ENCODE measurements at regions not wholly inside any gene's neighbourhood (a gene's known extent, or its start where the extent isn't known, plus 50 kb on each side); places are given as distances from the start of the nearest gene placed in this dataset.

DNA sequence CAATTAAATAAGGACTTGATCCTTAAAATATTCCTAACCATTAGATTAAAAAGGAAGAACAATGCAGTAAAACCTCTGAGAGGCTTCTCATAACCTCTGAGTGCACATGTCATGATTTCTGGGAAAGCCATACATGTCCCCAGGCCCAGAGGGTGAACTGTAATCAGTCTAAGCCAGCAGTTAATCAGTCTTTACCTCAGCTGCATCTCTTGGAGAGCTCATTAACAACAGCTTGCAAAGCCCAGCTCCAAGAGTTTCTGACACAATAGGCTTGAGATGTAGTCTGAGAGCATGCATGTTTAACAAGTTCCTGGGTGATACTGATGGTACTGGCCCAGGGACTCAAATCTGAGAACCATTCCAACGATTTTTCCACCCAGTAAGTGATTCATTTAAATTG, 392.1 kb downstream of the DNAH5 start:
- no peaks in the 10 kb centered on the region for H3K9me3 ChIP-seq
- H3K4me1 ChIP-seq (ENCODE audit: control insufficient read depth in 1 of 2, low read depth in 2 of 2): no peaks in the 10 kb centered on the region
- H3K27ac ChIP-seq: no peak overlapping the region
- TF ChIP-seq, protein P1, sequence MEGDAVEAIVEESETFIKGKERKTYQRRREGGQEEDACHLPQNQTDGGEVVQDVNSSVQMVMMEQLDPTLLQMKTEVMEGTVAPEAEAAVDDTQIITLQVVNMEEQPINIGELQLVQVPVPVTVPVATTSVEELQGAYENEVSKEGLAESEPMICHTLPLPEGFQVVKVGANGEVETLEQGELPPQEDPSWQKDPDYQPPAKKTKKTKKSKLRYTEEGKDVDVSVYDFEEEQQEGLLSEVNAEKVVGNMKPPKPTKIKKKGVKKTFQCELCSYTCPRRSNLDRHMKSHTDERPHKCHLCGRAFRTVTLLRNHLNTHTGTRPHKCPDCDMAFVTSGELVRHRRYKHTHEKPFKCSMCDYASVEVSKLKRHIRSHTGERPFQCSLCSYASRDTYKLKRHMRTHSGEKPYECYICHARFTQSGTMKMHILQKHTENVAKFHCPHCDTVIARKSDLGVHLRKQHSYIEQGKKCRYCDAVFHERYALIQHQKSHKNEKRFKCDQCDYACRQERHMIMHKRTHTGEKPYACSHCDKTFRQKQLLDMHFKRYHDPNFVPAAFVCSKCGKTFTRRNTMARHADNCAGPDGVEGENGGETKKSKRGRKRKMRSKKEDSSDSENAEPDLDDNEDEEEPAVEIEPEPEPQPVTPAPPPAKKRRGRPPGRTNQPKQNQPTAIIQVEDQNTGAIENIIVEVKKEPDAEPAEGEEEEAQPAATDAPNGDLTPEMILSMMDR (IDR thresholded peaks at IDR 0.05): no peak
- ATAC-seq (ENCODE audit: insufficient number of reproducible peaks, low FRiP score, low read depth): no peak
- no peak overlapping the region for H3K4me3 ChIP-seq
- no peak for DNase-seq (ENCODE audit: low spot score)
- H3K36me3 ChIP-seq: no peaks in the 10 kb centered on the region
- no peaks in the 10 kb centered on the region for H3K27me3 ChIP-seq (replicated peaks; ENCODE audit: insufficient read depth)

DNA sequence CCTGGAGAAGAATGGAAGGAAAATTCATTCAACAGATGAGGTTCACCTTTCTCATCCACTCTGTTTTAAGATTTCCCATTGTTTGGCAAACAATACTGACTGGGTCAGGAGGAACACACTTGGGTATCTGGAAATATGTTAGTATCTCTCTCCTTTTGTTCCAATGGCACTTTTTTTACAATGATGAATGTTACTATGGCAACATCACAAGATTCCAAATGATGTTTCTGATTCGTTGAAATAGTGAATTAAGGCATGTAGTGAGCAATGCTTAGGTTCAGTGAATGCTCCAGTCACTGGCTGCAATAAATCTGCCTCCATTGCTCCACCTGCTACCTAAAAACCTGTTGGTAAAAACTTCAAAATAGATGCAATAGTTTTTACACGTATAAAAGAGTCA, 392.8 kb downstream of the DNAH5 start:
- no peaks in the 10 kb centered on the region for H3K4me1 ChIP-seq (ENCODE audit: control insufficient read depth in 1 of 2, low read depth in 2 of 2)
- no peaks in the 10 kb centered on the region for H3K36me3 ChIP-seq
- no peak overlapping the region for H3K27ac ChIP-seq
- DNase-seq (ENCODE audit: low spot score): no peak
- no peaks in the 10 kb centered on the region for H3K27me3 ChIP-seq (replicated peaks; ENCODE audit: insufficient read depth)
- no peak overlapping the region for H3K4me3 ChIP-seq
- TF ChIP-seq, protein P1 (IDR thresholded peaks at IDR 0.05): no peak
- no peaks in the 10 kb centered on the region for H3K9me3 ChIP-seq
- ATAC-seq (ENCODE audit: insufficient number of reproducible peaks, low FRiP score, low read depth): no peak

DNA sequence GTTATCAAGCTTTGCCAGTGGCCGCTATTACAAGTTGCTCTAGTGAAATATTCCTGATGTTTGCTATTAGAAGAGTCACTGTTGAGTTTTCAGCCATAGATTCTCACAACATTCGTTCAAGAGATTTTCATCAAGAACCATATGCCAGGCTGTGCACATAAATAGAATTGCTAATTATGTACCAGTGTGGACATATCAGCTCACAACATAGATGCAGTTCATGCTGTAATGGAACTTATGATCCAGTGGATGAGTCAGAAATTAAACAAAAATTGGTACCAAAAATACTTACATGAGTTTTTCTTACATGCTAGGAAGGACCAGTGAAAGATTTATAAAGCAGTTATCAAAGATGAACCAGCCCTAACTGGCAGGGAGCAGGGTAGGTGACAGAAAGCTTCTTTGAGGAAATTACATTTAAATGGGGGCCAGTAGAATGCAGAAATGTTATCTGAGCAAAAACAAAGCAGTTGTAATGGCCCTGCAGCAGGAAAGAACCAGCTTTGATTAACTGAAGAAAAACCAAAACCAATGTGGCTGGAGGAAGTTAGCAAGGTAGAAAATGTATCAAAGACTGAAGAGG, 404.2 kb downstream of the DNAH5 start:
- ATAC-seq (ENCODE audit: insufficient number of reproducible peaks, low FRiP score, low read depth) (no peak), DNase-seq (ENCODE audit: low spot score) (no peak)
- TF ChIP-seq, protein P1 (IDR thresholded peaks at IDR 0.05): no peak
- no peaks in the 10 kb centered on the region for H3K27me3 ChIP-seq (replicated peaks; ENCODE audit: insufficient read depth)
- no peak overlapping the region for H3K4me3 ChIP-seq
- H3K9me3 ChIP-seq: no peaks in the 10 kb centered on the region
- H3K4me1 ChIP-seq (ENCODE audit: control insufficient read depth in 1 of 2, low read depth in 2 of 2): no peaks in the 10 kb centered on the region
- H3K27ac ChIP-seq: no peak overlapping the region
- no peaks in the 10 kb centered on the region for H3K36me3 ChIP-seq

DNA sequence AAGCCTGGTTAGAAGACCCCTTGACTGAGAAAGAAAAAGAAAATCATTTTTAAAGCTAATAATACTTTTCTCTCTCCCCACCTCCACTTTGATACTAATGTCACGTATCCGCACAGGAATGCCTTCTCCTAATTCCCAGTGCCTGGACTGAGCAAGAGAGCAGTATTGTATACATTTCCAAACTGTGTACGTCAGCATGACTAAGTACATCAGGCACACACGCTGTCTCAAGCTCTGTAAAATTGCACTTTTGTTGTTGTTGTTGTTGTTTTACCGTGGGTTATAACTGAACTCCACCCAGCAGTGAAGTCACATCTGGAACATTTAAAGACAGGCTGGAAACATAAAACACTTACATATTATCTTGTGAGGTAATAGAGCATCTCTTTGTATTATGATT, 407.6 kb downstream of the DNAH5 start:
- no peak overlapping the region for H3K4me3 ChIP-seq
- no peaks in the 10 kb centered on the region for H3K36me3 ChIP-seq
- DNase-seq (ENCODE audit: low spot score): no peak
- no peaks in the 10 kb centered on the region for H3K9me3 ChIP-seq
- no peak for ATAC-seq (ENCODE audit: insufficient number of reproducible peaks, low FRiP score, low read depth)
- no peaks in the 10 kb centered on the region for H3K4me1 ChIP-seq (ENCODE audit: control insufficient read depth in 1 of 2, low read depth in 2 of 2)
- H3K27me3 ChIP-seq (replicated peaks; ENCODE audit: insufficient read depth): no peaks in the 10 kb centered on the region
- no peak overlapping the region for H3K27ac ChIP-seq
- TF ChIP-seq, protein P1 (IDR thresholded peaks at IDR 0.05): no peak

DNA sequence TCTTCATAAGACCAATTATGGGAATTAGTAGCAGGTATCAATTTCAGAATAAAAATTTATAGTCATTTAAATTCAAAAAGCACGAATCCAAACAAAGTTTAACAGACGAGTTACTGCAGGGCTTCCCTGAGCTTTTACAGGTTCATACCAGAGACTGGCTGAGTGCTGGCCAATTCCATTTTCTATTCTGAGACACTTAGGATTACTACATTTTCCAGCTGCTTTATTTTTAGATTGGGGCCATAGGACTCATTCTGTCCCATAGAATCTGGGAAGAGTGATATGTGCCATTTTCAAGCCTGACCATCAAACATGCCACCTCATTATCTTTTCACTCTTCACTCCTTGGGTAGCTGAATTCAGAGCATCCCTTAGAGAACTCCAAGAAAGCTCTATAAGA, 410.7 kb downstream of the DNAH5 start:
- H3K27me3 ChIP-seq (replicated peaks; ENCODE audit: insufficient read depth): no peaks in the 10 kb centered on the region
- ATAC-seq (ENCODE audit: insufficient number of reproducible peaks, low FRiP score, low read depth): no peak
- H3K36me3 ChIP-seq: no peaks in the 10 kb centered on the region
- H3K4me3 ChIP-seq: no peak overlapping the region
- TF ChIP-seq, protein P1 (IDR thresholded peaks at IDR 0.05): no peak
- no peaks in the 10 kb centered on the region for H3K9me3 ChIP-seq
- no peak for DNase-seq (ENCODE audit: low spot score)
- H3K4me1 ChIP-seq (ENCODE audit: control insufficient read depth in 1 of 2, low read depth in 2 of 2): no peaks in the 10 kb centered on the region
- H3K27ac ChIP-seq: no peak overlapping the region

Measured in thoracic aorta (tissue), 2 donors.